NCI-H2081 treated with DMSO at 0.1 percent for 48 hours (cell line): ENCODE measurements at regions not wholly inside any gene's neighbourhood (a gene's known extent, or its start where the extent isn't known, plus 50 kb on each side); places are given as distances from the start of the nearest gene placed in this dataset.

Source experiments
- DNase-seq: peaks from one replicate; lab custom pipeline; 2025; lab: John Stamatoyannopoulos, UW

- DNase-seq = no peak
These were observed 104.6 kb downstream of the LACC1 start for GRCh38 chr13:43984292-43984691.

GRCh38 chr13:43985422-43986072, 105.8 kb downstream of the LACC1 start:
- peak; percentile 17 for DNase-seq

- DNase-seq = no peak
These were observed 106.8 kb downstream of the LACC1 start for GRCh38 chr13:43986421-43986981.

GRCh38 chr13:43988302-43988701, 108.6 kb downstream of the LACC1 start:
- no peak for DNase-seq

- DNase-seq = no peak
These were observed 110.3 kb downstream of the LACC1 start for GRCh38 chr13:43990021-43990420.

GRCh38 chr13:43990829-43991228, 111.1 kb downstream of the LACC1 start:
- DNase-seq = no peak

GRCh38 chr13:43991773-43992201, 112.1 kb downstream of the LACC1 start:
- DNase-seq = no peak

- DNase-seq = no peak
These were observed 112.5 kb downstream of the LACC1 start for GRCh38 chr13:43992211-43992610.

- no peak for DNase-seq
These were observed 115.5 kb downstream of the LACC1 start for GRCh38 chr13:43994999-43995859.

GRCh38 chr13:43996221-43996620, 116.5 kb downstream of the LACC1 start:
- DNase-seq = no peak

- DNase-seq = no peak
These were observed 123.8 kb downstream of the LACC1 start for GRCh38 chr13:44003481-44003880.

- DNase-seq = no peak
These were observed 125.2 kb downstream of the LACC1 start for GRCh38 chr13:44004878-44005277.

GRCh38 chr13:44007451-44007850, 127.7 kb downstream of the LACC1 start:
- DNase-seq = no peak

GRCh38 chr13:44011036-44011435, 131.3 kb downstream of the LACC1 start:
- no peak for DNase-seq

GRCh38 chr13:44012910-44013757, 133.4 kb downstream of the LACC1 start:
- no peak for DNase-seq

GRCh38 chr13:44013758-44014291, 134.1 kb downstream of the LACC1 start:
- DNase-seq = no peak

GRCh38 chr13:44014501-44014900, 134.8 kb downstream of the LACC1 start:
- no peak for DNase-seq

GRCh38 chr13:44015118-44015517, 135.4 kb downstream of the LACC1 start:
- no peak for DNase-seq

- no peak for DNase-seq
These were observed 136.1 kb downstream of the LACC1 start for GRCh38 chr13:44015811-44016210.

- no peak for DNase-seq
These were observed 138.1 kb downstream of the LACC1 start for GRCh38 chr13:44017756-44018309.

GRCh38 chr13:44019651-44020050, 139.9 kb downstream of the LACC1 start:
- no peak for DNase-seq

GRCh38 chr13:44021422-44021821, 141.7 kb downstream of the LACC1 start:
- no peak for DNase-seq
